ENCODE measurements at regions not wholly inside any gene's neighbourhood (a gene's known extent, or its start where the extent isn't known, plus 50 kb on each side); places are given as distances from the start of the nearest gene placed in this dataset.
A peak's percentile ranks its signal among the peaks of the same experiment; 100 is the strongest.

DNA sequence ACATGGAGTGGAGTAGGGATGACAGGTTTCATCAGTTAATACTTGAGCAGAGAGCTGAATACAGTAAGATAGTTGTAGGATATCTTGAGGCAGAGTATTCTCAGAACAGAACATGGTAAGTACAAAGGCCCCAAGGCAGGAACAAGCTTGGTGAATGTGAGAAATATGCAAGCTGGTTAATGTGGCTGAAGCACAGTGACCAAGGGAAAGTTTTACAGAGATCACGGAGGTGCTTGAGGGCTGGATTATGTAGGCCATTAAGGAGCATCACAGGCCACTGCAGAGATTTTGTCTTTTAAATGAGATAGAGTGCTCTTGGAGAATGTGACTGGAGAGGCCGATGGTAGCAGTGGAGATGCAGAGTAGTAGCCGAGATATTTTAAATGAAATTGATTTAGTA, 54.0 kb upstream of the BOLA1 start:
- ATAC-seq (ENCODE audit: low FRiP score in 2 of 2) (no peak), DNase-seq (peak in 1 of 2 donors; percentile 14)

DNA sequence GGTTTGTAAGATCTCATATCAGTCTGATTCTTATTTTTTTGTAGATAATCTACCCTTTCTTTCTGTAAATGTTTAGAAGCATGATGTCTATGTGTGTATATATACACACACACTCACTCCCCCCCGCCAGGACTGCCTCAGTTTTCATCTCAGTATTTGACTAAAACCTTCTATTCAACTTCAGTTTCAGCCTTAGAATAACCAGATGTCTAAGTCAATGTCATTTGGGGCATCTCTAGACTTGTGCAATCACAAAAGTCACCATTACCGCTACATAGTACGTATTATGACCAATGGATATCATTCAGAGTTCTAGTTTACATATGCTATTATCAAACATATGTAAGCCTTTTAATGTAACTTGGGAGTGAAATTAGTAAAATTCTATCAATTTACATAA, 53.3 kb upstream of the BOLA1 start:
- ATAC-seq (ENCODE audit: low FRiP score in 2 of 2): no peak

More for the DNA sequence above, 54.0 kb upstream of the BOLA1 start:
- H3K27me3 ChIP-seq: no peaks in the 10 kb centered on the region
- TF ChIP-seq EP300 (IDR thresholded peaks at IDR 0.05): no peak
- TF ChIP-seq, protein P1, sequence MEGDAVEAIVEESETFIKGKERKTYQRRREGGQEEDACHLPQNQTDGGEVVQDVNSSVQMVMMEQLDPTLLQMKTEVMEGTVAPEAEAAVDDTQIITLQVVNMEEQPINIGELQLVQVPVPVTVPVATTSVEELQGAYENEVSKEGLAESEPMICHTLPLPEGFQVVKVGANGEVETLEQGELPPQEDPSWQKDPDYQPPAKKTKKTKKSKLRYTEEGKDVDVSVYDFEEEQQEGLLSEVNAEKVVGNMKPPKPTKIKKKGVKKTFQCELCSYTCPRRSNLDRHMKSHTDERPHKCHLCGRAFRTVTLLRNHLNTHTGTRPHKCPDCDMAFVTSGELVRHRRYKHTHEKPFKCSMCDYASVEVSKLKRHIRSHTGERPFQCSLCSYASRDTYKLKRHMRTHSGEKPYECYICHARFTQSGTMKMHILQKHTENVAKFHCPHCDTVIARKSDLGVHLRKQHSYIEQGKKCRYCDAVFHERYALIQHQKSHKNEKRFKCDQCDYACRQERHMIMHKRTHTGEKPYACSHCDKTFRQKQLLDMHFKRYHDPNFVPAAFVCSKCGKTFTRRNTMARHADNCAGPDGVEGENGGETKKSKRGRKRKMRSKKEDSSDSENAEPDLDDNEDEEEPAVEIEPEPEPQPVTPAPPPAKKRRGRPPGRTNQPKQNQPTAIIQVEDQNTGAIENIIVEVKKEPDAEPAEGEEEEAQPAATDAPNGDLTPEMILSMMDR (IDR thresholded peaks at IDR 0.05): no peak
- no peak for TF ChIP-seq POLR2A (IDR thresholded peaks at IDR 0.05)
- no peak for TF ChIP-seq POLR2AphosphoS5 (IDR thresholded peaks at IDR 0.05)
- no peak overlapping the region for H3K4me3 ChIP-seq
- H3K27ac ChIP-seq: peak overlapping the region in 3 of 4 donors; percentile 17 to 37 (median 19)
- peaks cover 35 to 51% (median 50%) of the 10 kb centered on the region in 4 donors for H3K4me1 ChIP-seq
- no peaks in the 10 kb centered on the region for H3K9me3 ChIP-seq
- WGBS, 2 donors: 63 to 67% methylated on average over 3 of the region's 3 CpGs
- no peaks in the 10 kb centered on the region for H3K36me3 ChIP-seq

DNA sequence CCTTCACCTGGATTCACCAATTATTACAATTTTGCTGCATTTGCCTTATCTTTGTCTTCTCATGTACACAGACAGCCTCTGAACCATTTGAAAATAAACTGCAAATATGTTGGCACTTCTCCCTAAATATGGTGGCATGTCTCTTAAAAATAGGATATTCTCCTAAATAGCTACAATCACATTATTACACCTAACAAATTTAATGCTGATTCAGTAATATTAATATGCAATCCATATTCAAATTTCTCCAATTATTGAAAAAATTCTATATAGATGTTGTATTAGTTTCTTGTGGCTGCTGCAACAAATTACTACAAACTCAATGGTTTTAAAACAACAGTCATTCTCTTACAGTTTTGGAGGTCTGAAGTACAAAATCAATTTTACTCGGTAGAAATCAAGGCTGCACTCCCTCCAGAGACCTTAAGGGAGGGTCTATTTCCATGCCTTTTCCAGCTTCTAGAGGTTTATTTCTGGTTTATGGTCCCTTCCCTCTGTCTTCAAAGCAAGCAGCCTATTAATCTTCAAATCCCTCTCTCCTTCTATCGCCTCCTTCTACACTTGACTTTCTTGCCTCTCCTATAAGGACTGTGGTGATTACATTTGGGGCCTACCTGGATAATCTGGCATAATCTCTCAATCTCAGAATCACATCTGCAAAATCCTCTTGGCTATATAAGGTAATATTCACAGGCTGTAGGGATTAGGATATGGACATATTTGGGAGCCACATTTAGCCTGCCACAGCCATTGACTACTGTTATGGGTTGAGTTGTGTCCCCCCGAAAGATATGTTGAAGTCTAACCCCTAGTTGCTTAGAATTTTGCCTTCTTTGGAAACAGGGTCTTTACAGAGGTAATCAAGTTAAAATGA, 52.5 kb upstream of the BOLA1 start:
- DNase-seq: no peak
- no peaks in the 10 kb centered on the region for H3K36me3 ChIP-seq
- no peak overlapping the region for H3K4me3 ChIP-seq
- WGBS, 2 donors: 91 to 93% methylated on average over 3 of the region's 3 CpGs
- TF ChIP-seq POLR2A (IDR thresholded peaks at IDR 0.05): no peak
- TF ChIP-seq, protein P1 (IDR thresholded peaks at IDR 0.05): no peak
- TF ChIP-seq EP300 (IDR thresholded peaks at IDR 0.05): no peak
- no peak for TF ChIP-seq POLR2AphosphoS5 (IDR thresholded peaks at IDR 0.05)
- H3K4me1 ChIP-seq: peaks cover 35 to 51% (median 50%) of the 10 kb centered on the region in 4 donors
- no peak overlapping the region for H3K27ac ChIP-seq
- H3K27me3 ChIP-seq: no peaks in the 10 kb centered on the region
- no peaks in the 10 kb centered on the region for H3K9me3 ChIP-seq
- no peak for ATAC-seq (ENCODE audit: low FRiP score in 2 of 2)

More for the DNA sequence above, 53.3 kb upstream of the BOLA1 start:
- Histone ChIP-seq H3K4me1 (peaks cover 35 to 51% (median 50%) of the 10 kb centered on the region in 4 donors), H3K36me3 (no peaks in the 10 kb centered on the region), H3K4me3 (no peak overlapping the region), H3K9me3 (no peaks in the 10 kb centered on the region), H3K27me3 (no peaks in the 10 kb centered on the region), H3K27ac (peak overlapping the region in 2 of 4 donors; percentile 17 to 37)
- TF ChIP-seq, protein P1 (IDR thresholded peaks at IDR 0.05): no peak
- no peak for TF ChIP-seq POLR2AphosphoS5 (IDR thresholded peaks at IDR 0.05)
- no peak for TF ChIP-seq EP300 (IDR thresholded peaks at IDR 0.05)
- TF ChIP-seq POLR2A (IDR thresholded peaks at IDR 0.05): no peak
- WGBS, 2 donors: 89 to 91% methylated on average over 3 of the region's 3 CpGs
- no peak for DNase-seq

DNA sequence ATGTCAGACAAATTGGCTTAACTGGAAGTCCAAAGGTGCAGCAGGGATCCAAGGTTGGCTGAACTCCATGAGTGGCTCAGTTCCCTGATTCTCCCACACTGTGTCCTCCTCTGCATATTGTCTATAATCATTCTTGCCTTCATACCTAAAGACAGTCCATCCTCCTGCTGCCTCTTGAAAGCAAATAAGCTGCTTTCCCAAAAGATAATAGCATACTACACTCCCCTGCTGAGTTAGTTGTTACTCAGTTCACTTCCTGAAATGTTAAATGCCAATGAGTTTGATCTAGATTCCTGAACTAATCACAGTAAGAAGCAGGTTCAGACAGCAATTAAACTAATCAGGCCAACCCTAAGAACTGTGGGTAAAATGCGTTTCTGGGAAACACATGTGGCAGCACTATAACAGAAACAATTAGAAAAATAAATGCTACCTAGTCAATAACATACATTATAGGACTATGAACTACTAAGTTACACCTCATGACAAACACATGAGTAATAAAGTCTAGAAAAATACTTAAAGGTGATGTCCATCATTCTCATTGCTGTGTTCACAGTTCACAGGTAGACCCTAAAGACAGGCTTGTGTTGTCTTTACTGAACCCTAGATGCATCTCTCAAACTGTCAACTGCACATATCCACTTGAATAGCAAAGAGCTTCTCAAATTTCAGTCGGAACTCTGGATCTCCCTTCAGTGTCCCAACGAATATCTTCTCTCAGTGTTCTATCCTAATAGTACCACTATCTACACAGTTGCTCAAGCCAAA, 50.8 kb upstream of the BOLA1 start:
- H3K27ac ChIP-seq: no peak overlapping the region
- H3K4me1 ChIP-seq: peaks cover 34 to 50% (median 48%) of the 10 kb centered on the region in 4 donors
- ATAC-seq (ENCODE audit: low FRiP score in 2 of 2): no peak
- TF ChIP-seq POLR2A (IDR thresholded peaks at IDR 0.05) (no peak), POLR2AphosphoS5 (IDR thresholded peaks at IDR 0.05) (no peak), EP300 (IDR thresholded peaks at IDR 0.05) (no peak)
- TF ChIP-seq, protein P1 (IDR thresholded peaks at IDR 0.05): no peak
- H3K9me3 ChIP-seq: no peaks in the 10 kb centered on the region
- no peaks in the 10 kb centered on the region for H3K27me3 ChIP-seq
- no peaks in the 10 kb centered on the region for H3K36me3 ChIP-seq
- 41 to 52% methylated on average over 3 of the region's 3 CpGs for WGBS, 2 donors
- H3K4me3 ChIP-seq: no peak overlapping the region
- DNase-seq: no peak
